ENCODE measurements at regions not wholly inside any gene's neighbourhood (a gene's known extent, or its start where the extent isn't known, plus 50 kb on each side); places are given as distances from the start of the nearest gene placed in this dataset.

GRCh38 chr13:72473321-72473720 lies 254.1 kb downstream of the MZT1 start:
- no peak overlapping the region for H2AFZ ChIP-seq (ENCODE audit: low read length)
- no peaks in the 10 kb centered on the region for H3K79me2 ChIP-seq (ENCODE audit: insufficient read depth, low read length)
- H3K4me1 ChIP-seq (ENCODE audit: insufficient read depth, low read length, severe bottlenecking), result no peaks in the 10 kb centered on the region
- no peak overlapping the region for H3K27ac ChIP-seq (ENCODE audit: low read depth, low read length, poor library complexity, severe bottlenecking)
- no peaks in the 10 kb centered on the region for H3K27me3 ChIP-seq (ENCODE audit: insufficient read depth, low read length)
- TF ChIP-seq CTCF (IDR thresholded peaks at IDR 0.05; ENCODE audit: low read length) (no peak), EZH2 (IDR thresholded peaks at IDR 0.05; ENCODE audit: borderline replicate concordance, low read length) (no peak)
- no peaks in the 10 kb centered on the region for H3F3A ChIP-seq (ENCODE audit: insufficient read depth, low read length)
- H3K9me2 ChIP-seq (ENCODE audit: low read depth, low read length), result no peaks in the 10 kb centered on the region
- H3K36me3 ChIP-seq (ENCODE audit: insufficient read depth, low read length), result no peaks in the 10 kb centered on the region
- no peak overlapping the region for H3K9ac ChIP-seq (ENCODE audit: low read length)
- H3K4me3 ChIP-seq (ENCODE audit: low read depth, low read length, poor library complexity, severe bottlenecking), result no peak overlapping the region
- no peaks in the 10 kb centered on the region for H4K20me1 ChIP-seq (ENCODE audit: insufficient read depth, low read length)
- H3K4me2 ChIP-seq (ENCODE audit: low read length), result no peak overlapping the region
- no peaks in the 10 kb centered on the region for H3K9me3 ChIP-seq (ENCODE audit: low read length)

GRCh38 chr13:72469906-72470305 lies 257.5 kb downstream of the MZT1 start:
- Histone ChIP-seq H3K9me2 (ENCODE audit: low read depth, low read length) (no peaks in the 10 kb centered on the region), H3K27ac (ENCODE audit: low read depth, low read length, poor library complexity, severe bottlenecking) (no peak overlapping the region), H4K20me1 (ENCODE audit: insufficient read depth, low read length) (no peaks in the 10 kb centered on the region), H3K36me3 (ENCODE audit: insufficient read depth, low read length) (no peaks in the 10 kb centered on the region), H3K4me3 (ENCODE audit: low read depth, low read length, poor library complexity, severe bottlenecking) (no peak overlapping the region), H3K9me3 (ENCODE audit: low read length) (no peaks in the 10 kb centered on the region), H3K4me2 (ENCODE audit: low read length) (no peak overlapping the region), H3K79me2 (ENCODE audit: insufficient read depth, low read length) (no peaks in the 10 kb centered on the region), H3F3A (ENCODE audit: insufficient read depth, low read length) (no peaks in the 10 kb centered on the region), H3K27me3 (ENCODE audit: insufficient read depth, low read length) (no peaks in the 10 kb centered on the region), H3K9ac (ENCODE audit: low read length) (no peak overlapping the region), H3K4me1 (ENCODE audit: insufficient read depth, low read length, severe bottlenecking) (no peaks in the 10 kb centered on the region), H2AFZ (ENCODE audit: low read length) (no peak overlapping the region)
- TF ChIP-seq CTCF (IDR thresholded peaks at IDR 0.05; ENCODE audit: low read length) (no peak), EZH2 (IDR thresholded peaks at IDR 0.05; ENCODE audit: borderline replicate concordance, low read length) (no peak)

- Histone ChIP-seq H3K79me2 (ENCODE audit: insufficient read depth, low read length) (no peaks in the 10 kb centered on the region), H3K9ac (ENCODE audit: low read length) (no peak overlapping the region), H3K4me2 (ENCODE audit: low read length) (no peak overlapping the region), H3K27me3 (ENCODE audit: insufficient read depth, low read length) (no peaks in the 10 kb centered on the region), H3K9me3 (ENCODE audit: low read length) (no peaks in the 10 kb centered on the region), H3K9me2 (ENCODE audit: low read depth, low read length) (no peaks in the 10 kb centered on the region), H3K4me3 (ENCODE audit: low read depth, low read length, poor library complexity, severe bottlenecking) (no peak overlapping the region), H3K36me3 (ENCODE audit: insufficient read depth, low read length) (no peaks in the 10 kb centered on the region), H2AFZ (ENCODE audit: low read length) (no peak overlapping the region), H3K4me1 (ENCODE audit: insufficient read depth, low read length, severe bottlenecking) (no peaks in the 10 kb centered on the region), H3F3A (ENCODE audit: insufficient read depth, low read length) (no peaks in the 10 kb centered on the region), H4K20me1 (ENCODE audit: insufficient read depth, low read length) (no peaks in the 10 kb centered on the region), H3K27ac (ENCODE audit: low read depth, low read length, poor library complexity, severe bottlenecking) (no peak overlapping the region)
- TF ChIP-seq CTCF (IDR thresholded peaks at IDR 0.05; ENCODE audit: low read length) (no peak), EZH2 (IDR thresholded peaks at IDR 0.05; ENCODE audit: borderline replicate concordance, low read length) (no peak)
These were observed 263.9 kb downstream of the MZT1 start for GRCh38 chr13:72463561-72463960.

All from OCI-LY1 (cell line).